Activated CD4-positive, alpha-beta T cell treated with anti-CD3 and anti-CD28 coated beads, Interleukin-2, amount 10 ng/mL, durations not matched to agents 7 days and 5 days (primary cell): ENCODE measurements at regions not wholly inside any gene's neighbourhood (a gene's known extent, or its start where the extent isn't known, plus 50 kb on each side); places are given as distances from the start of the nearest gene placed in this dataset.

Source experiments
- CTCF ChIA-PET: fragments of 350-600 bp; sonication (Branson Sonifier 250); formaldehyde crosslinking; loops from one replicate; lab custom pipeline; 2021; ENCODE audit warnings: antibody characterized with exemption; lab: Charles Lee
- POLR2A ChIA-PET: fragments of 350-600 bp; sonication (Branson Sonifier 250); formaldehyde crosslinking; loops from one replicate; lab custom pipeline; 2021; ENCODE audit warnings: antibody characterized with exemption; lab: Charles Lee
- DNase-seq: peaks from one replicate; pipeline ENCODE4 v3.0.0-alpha.2; 2020
- H3K27ac Mint-ChIP-seq: one replicate; pipeline ENCODE4 v1.8.0; 2021; ENCODE audit warnings: mild to moderate bottlenecking, moderate library complexity, mixed read lengths
- H3K27me3 Mint-ChIP-seq: one replicate; pipeline ENCODE4 v1.8.0; 2021; ENCODE audit warnings: mixed read lengths
- H3K36me3 Mint-ChIP-seq: one replicate; pipeline ENCODE4 v1.8.0; 2021; ENCODE audit warnings: low read depth, mixed read lengths
- H3K4me1 Mint-ChIP-seq: one replicate; pipeline ENCODE4 v1.8.0; 2021; ENCODE audit warnings: mixed read lengths
- H3K4me3 Mint-ChIP-seq: one replicate; pipeline ENCODE4 v1.8.0; 2021; ENCODE audit warnings: mild to moderate bottlenecking, moderate library complexity, mixed read lengths
- H3K9me3 Mint-ChIP-seq: one replicate; pipeline ENCODE4 v1.8.0; 2021; ENCODE audit warnings: mixed read lengths

- Mint-ChIP-seq H3K27me3 (no peaks in the 10 kb centered on the region), H3K9me3 (no peaks in the 10 kb centered on the region), H3K4me3 (no peak overlapping the region), H3K27ac (no peak overlapping the region), H3K4me1 (no peaks in the 10 kb centered on the region), H3K36me3 (no peaks in the 10 kb centered on the region)
- no peak for DNase-seq
- ChIA-PET POLR2A (no interaction called here), CTCF (no interaction called here)
Measured at GRCh38 chr1:177343445-177343844, 172.7 kb downstream of the BRINP2 start.

GRCh38 chr1:177341773-177342172 lies 171.0 kb downstream of the BRINP2 start:
- Mint-ChIP-seq H3K9me3 (no peaks in the 10 kb centered on the region), H3K27me3 (no peaks in the 10 kb centered on the region), H3K36me3 (no peaks in the 10 kb centered on the region), H3K4me1 (no peaks in the 10 kb centered on the region), H3K4me3 (no peak overlapping the region), H3K27ac (no peak overlapping the region)
- POLR2A ChIA-PET, result no interaction called here
- no peak for DNase-seq
- CTCF ChIA-PET, result no interaction called here

- no peak for DNase-seq
- ChIA-PET CTCF (no interaction called here), POLR2A (no interaction called here)
- no peaks in the 10 kb centered on the region for H3K9me3 Mint-ChIP-seq
- no peak overlapping the region for H3K27ac Mint-ChIP-seq
- H3K36me3 Mint-ChIP-seq, result no peaks in the 10 kb centered on the region
- no peak overlapping the region for H3K4me3 Mint-ChIP-seq
- H3K4me1 Mint-ChIP-seq, result no peaks in the 10 kb centered on the region
- H3K27me3 Mint-ChIP-seq, result no peaks in the 10 kb centered on the region
Measured at GRCh38 chr1:177340601-177341067, 169.9 kb downstream of the BRINP2 start.

- no peak overlapping the region for H3K27ac Mint-ChIP-seq
- ChIA-PET CTCF (interaction anchor here (0.5 kb wide), 1 partner anchor 323 kb away, joined by 3 read pairs; no protein-coding TSS in a partner anchor), POLR2A (no interaction called here)
- H3K27me3 Mint-ChIP-seq, result no peaks in the 10 kb centered on the region
- no peak overlapping the region for H3K4me3 Mint-ChIP-seq
- no peaks in the 10 kb centered on the region for H3K4me1 Mint-ChIP-seq
- H3K36me3 Mint-ChIP-seq, result no peaks in the 10 kb centered on the region
- no peak for DNase-seq
- no peaks in the 10 kb centered on the region for H3K9me3 Mint-ChIP-seq
Measured at GRCh38 chr1:177338376-177338775, 167.6 kb downstream of the BRINP2 start.

GRCh38 chr1:177334903-177335302 lies 164.1 kb downstream of the BRINP2 start:
- Mint-ChIP-seq H3K27me3 (no peaks in the 10 kb centered on the region), H3K27ac (no peak overlapping the region), H3K9me3 (no peaks in the 10 kb centered on the region), H3K4me1 (no peaks in the 10 kb centered on the region), H3K4me3 (no peak overlapping the region), H3K36me3 (no peaks in the 10 kb centered on the region)
- POLR2A ChIA-PET, result no interaction called here
- no peak for DNase-seq
- CTCF ChIA-PET, result no interaction called here

DNA sequence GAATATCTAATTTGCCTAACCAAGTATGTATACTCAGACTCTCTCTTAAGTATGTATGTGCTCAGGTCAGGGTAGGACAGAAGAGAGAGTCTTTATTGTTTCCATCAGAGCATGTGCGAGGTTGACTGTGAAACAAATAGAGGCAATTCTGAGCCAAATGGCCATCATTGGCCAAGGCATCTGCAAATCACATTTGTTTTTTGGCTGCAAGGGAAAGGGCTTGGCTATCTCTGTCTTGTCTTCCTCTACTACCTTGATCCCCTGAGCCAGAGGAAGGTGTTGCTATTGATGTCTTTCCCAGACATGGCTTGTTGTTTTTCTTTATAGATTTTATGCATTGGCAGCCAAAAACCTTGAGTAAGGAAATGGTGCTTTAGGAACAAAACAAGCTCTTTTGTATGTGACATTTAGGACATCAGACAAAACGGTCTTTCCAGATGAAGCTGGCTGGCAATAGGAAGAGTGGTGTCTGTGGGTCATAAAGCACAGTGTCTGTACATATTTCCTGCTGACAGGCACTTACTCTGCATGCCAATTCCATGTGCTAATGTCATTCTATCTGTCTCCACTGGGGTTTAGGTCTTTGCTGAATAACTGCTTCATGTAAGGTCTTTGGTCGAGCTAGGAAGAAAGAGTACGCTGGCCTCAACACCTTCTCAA lies 163.3 kb downstream of the BRINP2 start:
- H3K27ac Mint-ChIP-seq, result no peak overlapping the region
- no peaks in the 10 kb centered on the region for H3K9me3 Mint-ChIP-seq
- H3K36me3 Mint-ChIP-seq, result no peaks in the 10 kb centered on the region
- no peak overlapping the region for H3K4me3 Mint-ChIP-seq
- no peaks in the 10 kb centered on the region for H3K27me3 Mint-ChIP-seq
- CTCF ChIA-PET, result no interaction called here
- no peaks in the 10 kb centered on the region for H3K4me1 Mint-ChIP-seq
- no peak for DNase-seq
- POLR2A ChIA-PET, result no interaction called here
